HG02642 (cell line): ENCODE measurements at regions not wholly inside any gene's neighbourhood (a gene's known extent, or its start where the extent isn't known, plus 50 kb on each side); places are given as distances from the start of the nearest gene placed in this dataset.
"Not testable (repeated sequence)": the region's sequence is repeated elsewhere in the genome, so short reads cannot be mapped to it uniquely, and the experiment has no call there.

Experiments
- ATAC-seq: cut with Tn5 transposase; IDR thresholded peaks from one replicate; pipeline ENCODE4 v1.9.1; 2021; ENCODE audit warnings: mild to moderate bottlenecking; ENCODE audit not compliant: unreplicated experiment, poor library complexity

GRCh38 chr4:159979351-159979750, 876.5 kb downstream of the RAPGEF2 start:
- ATAC-seq = no peak

GRCh38 chr4:159979953-159980352, 877.1 kb downstream of the RAPGEF2 start:
- no peak for ATAC-seq

GRCh38 chr4:159980826-159981468, 878.1 kb downstream of the RAPGEF2 start:
- ATAC-seq = no peak

GRCh38 chr4:159981469-159981856, 878.6 kb downstream of the RAPGEF2 start:
- ATAC-seq = no peak

- no peak for ATAC-seq
Observed at GRCh38 chr4:159983082-159983481, 880.2 kb downstream of the RAPGEF2 start.

- no peak for ATAC-seq
Observed at GRCh38 chr4:160009656-160010493, 907.0 kb downstream of the RAPGEF2 start.

- no peak for ATAC-seq
Observed at GRCh38 chr4:160019936-160020335, 917.1 kb downstream of the RAPGEF2 start.

- no peak for ATAC-seq
Observed at GRCh38 chr4:160020804-160021203, 917.9 kb downstream of the RAPGEF2 start.

- no peak for ATAC-seq
Observed at GRCh38 chr4:160021870-160022269, 919.0 kb downstream of the RAPGEF2 start.

- ATAC-seq = no peak
Observed at GRCh38 chr4:160026721-160027120, 923.8 kb downstream of the RAPGEF2 start.

- ATAC-seq = no peak
Observed at GRCh38 chr4:160034501-160034900, 931.6 kb downstream of the RAPGEF2 start.

- ATAC-seq = no peak
Observed at GRCh38 chr4:160038615-160039014, 935.7 kb downstream of the RAPGEF2 start.

GRCh38 chr4:160044693-160045092, 941.8 kb downstream of the RAPGEF2 start:
- ATAC-seq = no peak

- no peak for ATAC-seq
Observed at GRCh38 chr4:160082432-160083207, 979.7 kb downstream of the RAPGEF2 start.

- ATAC-seq = no peak
Observed at GRCh38 chr4:160091631-160092030, 988.8 kb downstream of the RAPGEF2 start.

- ATAC-seq = no peak
Observed at GRCh38 chr4:160100316-160100715, 997.4 kb downstream of the RAPGEF2 start.

- no peak for ATAC-seq
Observed at GRCh38 chr4:160110891-160111290, 1008.0 kb downstream of the RAPGEF2 start.

- no peak for ATAC-seq
Observed at GRCh38 chr4:160117686-160118085, 1014.8 kb downstream of the RAPGEF2 start.

GRCh38 chr4:160125576-160126287, 1022.9 kb downstream of the RAPGEF2 start:
- not testable (repeated sequence) for ATAC-seq

GRCh38 chr4:160127211-160127610, 1024.3 kb downstream of the RAPGEF2 start:
- ATAC-seq = no peak
